Osteoblast (primary cell): ENCODE measurements at regions not wholly inside any gene's neighbourhood (a gene's known extent, or its start where the extent isn't known, plus 50 kb on each side); places are given as distances from the start of the nearest gene placed in this dataset.

Source experiments
- DNase-seq: peaks from one replicate; pipeline ENCODE4 v3.0.0; 2011; ENCODE audit warnings: low spot score, mixed read lengths; ENCODE audit not compliant: insufficient read length; ENCODE audit errors: missing footprints
- H2AFZ ChIP-seq: 2 replicates; pipeline ENCODE4 v1.6.0; 2011; ENCODE audit warnings: mild to moderate bottlenecking, low read length
- H3K27ac ChIP-seq: 2 replicates; pipeline ENCODE4 v1.5.1; 2011; ENCODE audit warnings: mild to moderate bottlenecking, low read depth, low read length, moderate library complexity
- H3K27me3 ChIP-seq: 2 replicates; pipeline ENCODE4 v1.6.0; 2012; ENCODE audit warnings: mild to moderate bottlenecking, control low read depth, inconsistent platforms, low read length, moderate library complexity; ENCODE audit not compliant: insufficient read depth
- H3K36me3 ChIP-seq: 2 replicates; pipeline ENCODE4 v1.5.1; 2011; ENCODE audit warnings: mild to moderate bottlenecking, low read length, control low read depth, moderate library complexity; ENCODE audit not compliant: insufficient read depth
- H3K4me1 ChIP-seq: 2 replicates; pipeline ENCODE4 v1.5.1; 2011; ENCODE audit warnings: mild to moderate bottlenecking, low read length, control low read depth, moderate library complexity; ENCODE audit not compliant: insufficient read depth
- H3K4me2 ChIP-seq: 2 replicates; pipeline ENCODE4 v1.6.0; 2011; ENCODE audit warnings: mild to moderate bottlenecking, low read length; ENCODE audit not compliant: insufficient read depth
- H3K4me3 ChIP-seq: fragments of 200-600 bp; sonication (generic); 3 replicates; pipeline ENCODE4 v1.5.1; 2012; ENCODE audit warnings: mild to moderate bottlenecking, low read length, inconsistent platforms; ENCODE audit not compliant: insufficient read depth
- H3K79me2 ChIP-seq: 2 replicates; pipeline ENCODE4 v1.6.0; 2012; ENCODE audit warnings: mild to moderate bottlenecking, low read length, control low read depth, inconsistent platforms; ENCODE audit not compliant: insufficient read depth
- H3K9me3 ChIP-seq: 2 replicates; pipeline ENCODE4 v1.5.1; 2011; ENCODE audit warnings: low read depth, low read length, control low read depth
- H4K20me1 ChIP-seq: 2 replicates; pipeline ENCODE4 v1.6.0; 2012; ENCODE audit warnings: mild to moderate bottlenecking, low read length, control low read depth; ENCODE audit not compliant: insufficient read depth
- TF ChIP-seq, protein P1 (sequence below): IDR thresholded peaks from 2 replicates; pipeline ENCODE4 v1.5.1; 2011; ENCODE audit warnings: mild to moderate bottlenecking, low read depth, low read length, moderate library complexity; ENCODE audit errors: extremely low read depth

DNA sequence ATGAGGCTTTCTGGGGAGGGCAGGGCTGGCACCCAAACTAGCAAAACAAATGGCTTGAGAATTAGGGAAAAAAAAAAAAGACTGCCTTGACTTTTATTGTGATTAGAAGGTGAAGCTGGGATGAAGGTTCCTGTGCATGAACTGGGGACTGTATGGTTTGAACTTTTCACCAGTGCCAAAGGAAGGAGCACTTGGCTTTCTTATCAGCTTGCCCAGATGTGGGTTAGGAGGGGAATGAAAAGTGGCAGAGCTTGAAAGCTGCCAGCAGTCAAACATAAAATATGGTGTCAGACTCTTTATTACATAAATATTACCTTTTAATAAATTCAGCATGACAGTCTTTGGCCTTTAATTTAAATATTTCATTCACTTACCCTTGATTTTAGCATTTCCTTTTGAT is 182.5 kb downstream of the PSAT1 start:
- Histone ChIP-seq H3K4me3 (no peak overlapping the region), H3K36me3 (no peaks in the 10 kb centered on the region), H3K27ac (no peak overlapping the region), H3K27me3 (no peaks in the 10 kb centered on the region), H4K20me1 (no peaks in the 10 kb centered on the region), H3K9me3 (no peaks in the 10 kb centered on the region), H3K4me2 (no peak overlapping the region), H3K79me2 (no peaks in the 10 kb centered on the region), H2AFZ (no peak overlapping the region), H3K4me1 (no peaks in the 10 kb centered on the region)
- no peak for DNase-seq
- TF ChIP-seq, protein P1, sequence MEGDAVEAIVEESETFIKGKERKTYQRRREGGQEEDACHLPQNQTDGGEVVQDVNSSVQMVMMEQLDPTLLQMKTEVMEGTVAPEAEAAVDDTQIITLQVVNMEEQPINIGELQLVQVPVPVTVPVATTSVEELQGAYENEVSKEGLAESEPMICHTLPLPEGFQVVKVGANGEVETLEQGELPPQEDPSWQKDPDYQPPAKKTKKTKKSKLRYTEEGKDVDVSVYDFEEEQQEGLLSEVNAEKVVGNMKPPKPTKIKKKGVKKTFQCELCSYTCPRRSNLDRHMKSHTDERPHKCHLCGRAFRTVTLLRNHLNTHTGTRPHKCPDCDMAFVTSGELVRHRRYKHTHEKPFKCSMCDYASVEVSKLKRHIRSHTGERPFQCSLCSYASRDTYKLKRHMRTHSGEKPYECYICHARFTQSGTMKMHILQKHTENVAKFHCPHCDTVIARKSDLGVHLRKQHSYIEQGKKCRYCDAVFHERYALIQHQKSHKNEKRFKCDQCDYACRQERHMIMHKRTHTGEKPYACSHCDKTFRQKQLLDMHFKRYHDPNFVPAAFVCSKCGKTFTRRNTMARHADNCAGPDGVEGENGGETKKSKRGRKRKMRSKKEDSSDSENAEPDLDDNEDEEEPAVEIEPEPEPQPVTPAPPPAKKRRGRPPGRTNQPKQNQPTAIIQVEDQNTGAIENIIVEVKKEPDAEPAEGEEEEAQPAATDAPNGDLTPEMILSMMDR: no peak

DNA sequence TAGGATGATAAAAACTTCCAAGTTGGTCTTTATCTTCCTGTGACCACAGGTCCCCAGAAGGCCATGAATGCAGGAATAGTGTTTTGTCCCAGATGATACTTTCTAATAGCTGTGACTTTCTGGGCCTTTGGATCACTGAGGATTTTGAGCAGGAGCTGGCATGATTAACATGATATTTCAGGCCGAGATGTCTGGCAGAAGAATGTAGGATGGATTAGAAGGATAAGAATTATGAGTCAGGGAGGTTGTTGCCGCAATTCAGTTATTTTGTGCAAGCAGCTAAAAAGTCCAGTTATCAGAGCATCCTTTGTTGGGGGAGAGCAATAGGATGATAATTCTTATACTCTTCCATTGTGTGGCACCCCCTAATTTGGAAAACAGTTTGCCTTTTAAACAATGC is 189.7 kb downstream of the PSAT1 start:
- no peak for DNase-seq
- Histone ChIP-seq H3K79me2 (no peaks in the 10 kb centered on the region), H3K36me3 (no peaks in the 10 kb centered on the region), H4K20me1 (no peaks in the 10 kb centered on the region), H3K27ac (no peak overlapping the region), H3K4me3 (no peak overlapping the region), H3K27me3 (no peaks in the 10 kb centered on the region), H3K4me2 (no peak overlapping the region), H3K9me3 (no peaks in the 10 kb centered on the region), H3K4me1 (no peaks in the 10 kb centered on the region), H2AFZ (no peak overlapping the region)
- TF ChIP-seq, protein P1: no peak

DNA sequence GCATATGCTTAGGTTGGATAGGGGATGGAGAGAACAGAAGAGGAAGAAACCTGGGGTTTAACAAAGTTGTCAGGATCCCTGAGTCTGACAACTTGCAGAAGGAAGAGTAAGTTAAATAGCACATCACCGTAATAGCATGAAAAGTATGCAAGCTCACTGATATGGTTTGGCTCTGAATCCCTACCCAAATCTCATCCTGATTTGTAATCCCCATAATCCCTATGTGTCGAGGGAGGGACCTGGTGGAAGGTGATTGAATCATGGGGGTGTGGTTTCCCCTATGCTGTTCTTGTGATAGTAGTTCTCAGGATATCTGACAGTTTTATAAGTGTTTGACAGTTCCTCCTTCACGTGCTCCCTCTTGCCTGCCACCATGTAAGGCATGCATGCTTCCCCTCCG is 193.3 kb downstream of the PSAT1 start:
- no peak overlapping the region for H3K4me3 ChIP-seq
- H3K27ac ChIP-seq: no peak overlapping the region
- no peaks in the 10 kb centered on the region for H3K4me1 ChIP-seq
- H3K36me3 ChIP-seq: no peaks in the 10 kb centered on the region
- H3K27me3 ChIP-seq: peaks cover 2% of the 10 kb centered on the region
- no peaks in the 10 kb centered on the region for H4K20me1 ChIP-seq
- no peak for DNase-seq
- H3K4me2 ChIP-seq: no peak overlapping the region
- H2AFZ ChIP-seq: no peak overlapping the region
- no peaks in the 10 kb centered on the region for H3K9me3 ChIP-seq
- no peaks in the 10 kb centered on the region for H3K79me2 ChIP-seq
- TF ChIP-seq, protein P1: no peak

DNA sequence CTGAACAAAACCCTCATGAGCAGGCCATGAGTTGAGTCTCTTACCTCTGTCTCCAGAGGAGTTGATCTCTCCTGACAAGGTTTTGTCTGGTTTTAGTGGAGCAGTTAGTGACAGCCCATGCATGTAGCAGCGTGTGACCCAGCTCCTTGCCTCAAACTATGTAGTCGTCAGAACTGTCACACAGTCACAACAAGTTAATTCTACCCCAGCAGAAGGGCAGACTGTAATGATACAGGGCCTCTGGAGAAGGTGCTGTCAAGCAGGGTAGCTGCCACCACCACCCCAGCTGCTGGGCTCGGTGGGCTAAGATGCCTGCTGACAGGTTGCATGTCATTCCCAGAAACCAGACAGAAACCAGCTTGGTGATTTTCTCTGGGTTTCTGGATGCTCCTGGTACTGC is 194.5 kb downstream of the PSAT1 start:
- Histone ChIP-seq H4K20me1 (no peaks in the 10 kb centered on the region), H3K4me3 (no peak overlapping the region), H3K27me3 (peaks cover 4% of the 10 kb centered on the region), H3K4me2 (no peak overlapping the region), H3K4me1 (no peaks in the 10 kb centered on the region), H3K27ac (no peak overlapping the region), H3K79me2 (no peaks in the 10 kb centered on the region), H3K9me3 (no peaks in the 10 kb centered on the region), H3K36me3 (no peaks in the 10 kb centered on the region), H2AFZ (no peak overlapping the region)
- TF ChIP-seq, protein P1: no peak
- no peak for DNase-seq
